ENCODE measurements at regions not wholly inside any gene's neighbourhood (a gene's known extent, or its start where the extent isn't known, plus 50 kb on each side); places are given as distances from the start of the nearest gene placed in this dataset.

DNA sequence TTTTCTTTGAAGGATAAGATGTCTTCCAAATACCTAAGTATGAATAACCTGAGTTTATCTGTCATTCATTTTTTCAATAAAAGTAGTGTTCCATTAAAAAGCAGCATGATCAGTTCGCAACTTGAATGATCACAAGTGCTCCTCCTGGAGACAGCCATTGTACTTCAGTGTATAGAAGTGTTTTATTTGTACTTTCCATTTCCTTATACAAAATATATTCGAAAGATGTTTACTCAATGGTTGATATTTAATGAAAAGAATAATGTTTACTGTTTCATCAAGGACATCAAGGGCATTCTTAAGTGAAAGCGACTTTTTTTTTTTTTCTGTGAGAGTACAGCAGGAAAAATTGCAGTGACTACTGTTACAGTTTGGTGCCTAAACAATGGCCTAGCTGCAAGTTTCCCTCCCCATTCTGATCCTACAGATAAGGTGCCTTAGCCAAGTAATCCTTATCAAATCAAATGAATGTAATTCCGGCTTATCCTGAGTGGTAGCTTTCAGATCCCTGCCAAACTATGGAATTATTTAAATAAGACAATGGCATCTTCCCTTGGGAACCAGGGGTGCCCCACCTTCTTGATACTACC is 69.0 kb upstream of the IL15 start:
- TF ChIP-seq POLR2A (IDR thresholded peaks at IDR 0.05), result no peak
- no peak for DNase-seq (ENCODE audit: low spot score in 2 of 2)
- WGBS, 2 donors, result 91 to 96% methylated on average over 4 of the region's 4 CpGs
- H3K36me3 ChIP-seq, result no peaks in the 10 kb centered on the region
- H3K27ac ChIP-seq, result no peak overlapping the region
- H3K27me3 ChIP-seq, result no peaks in the 10 kb centered on the region
- H3K4me1 ChIP-seq, result no peaks in the 10 kb centered on the region
- no peaks in the 10 kb centered on the region for H3K9me3 ChIP-seq
- no peak overlapping the region for H3K4me3 ChIP-seq

GRCh38 chr4:141569141-141569540 is 67.2 kb upstream of the IL15 start:
- no peak overlapping the region for H3K27ac ChIP-seq
- no peaks in the 10 kb centered on the region for H3K4me1 ChIP-seq
- H3K27me3 ChIP-seq, result no peaks in the 10 kb centered on the region
- TF ChIP-seq POLR2A (IDR thresholded peaks at IDR 0.05), result no peak
- no peak for TF ChIP-seq CTCF (IDR thresholded peaks at IDR 0.05)
- H3K9me3 ChIP-seq, result no peaks in the 10 kb centered on the region
- no peak for DNase-seq (ENCODE audit: low spot score in 2 of 2)
- H3K36me3 ChIP-seq, result no peaks in the 10 kb centered on the region
- WGBS, 2 donors, result 36 to 42% methylated on average over 2 of the region's 2 CpGs
- no peak overlapping the region for H3K4me3 ChIP-seq

DNA sequence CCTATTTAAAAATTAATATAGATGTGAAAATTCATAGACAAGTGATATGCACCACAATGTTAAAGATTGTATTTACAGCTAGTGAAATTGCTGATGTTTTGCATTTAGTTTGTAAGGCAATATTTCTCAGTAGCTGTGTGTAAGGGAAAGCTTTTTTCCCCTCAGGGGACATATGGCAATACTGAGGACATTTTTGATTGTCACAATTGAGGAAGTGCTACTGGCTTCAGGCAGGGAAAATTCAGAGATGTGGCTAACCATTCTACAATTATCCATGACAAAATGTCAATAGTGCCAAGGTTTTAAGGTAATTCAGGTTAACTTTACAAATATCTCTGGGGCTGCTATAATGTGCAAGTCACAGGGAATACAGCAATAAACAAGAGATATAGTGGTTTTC is 66.1 kb upstream of the IL15 start:
- no peaks in the 10 kb centered on the region for H3K27me3 ChIP-seq
- no peaks in the 10 kb centered on the region for H3K4me1 ChIP-seq
- DNase-seq (ENCODE audit: low spot score in 2 of 2), result no peak

DNA sequence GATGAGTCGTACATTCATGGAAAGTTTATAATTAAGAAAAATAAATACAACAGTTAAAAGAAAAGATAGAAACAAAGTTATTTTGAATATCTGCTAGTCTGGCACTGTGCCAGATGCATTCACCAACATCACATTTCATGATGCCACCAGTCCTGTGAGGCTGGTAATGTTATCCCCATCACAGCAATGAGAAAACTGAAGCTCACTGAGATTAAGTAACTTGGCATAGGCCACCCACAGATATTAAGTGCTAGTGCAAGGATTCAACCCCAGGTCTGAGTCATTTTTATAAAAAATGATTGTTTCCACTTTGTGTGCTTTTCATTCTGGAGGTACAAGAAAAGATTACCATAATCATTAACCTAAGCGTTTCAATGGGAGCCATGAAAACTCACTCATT is 65.0 kb upstream of the IL15 start:
- H3K9me3 ChIP-seq, result no peaks in the 10 kb centered on the region
- H3K36me3 ChIP-seq, result no peaks in the 10 kb centered on the region
- H3K27me3 ChIP-seq, result no peaks in the 10 kb centered on the region
- H3K4me1 ChIP-seq, result no peaks in the 10 kb centered on the region
- DNase-seq (ENCODE audit: low spot score in 2 of 2), result no peak
- no peak overlapping the region for H3K4me3 ChIP-seq
- H3K27ac ChIP-seq, result no peak overlapping the region
- 77 to 79% methylated on average over 2 of the region's 2 CpGs for WGBS, 2 donors
- TF ChIP-seq CTCF (IDR thresholded peaks at IDR 0.05) (no peak), EP300 (IDR thresholded peaks at IDR 0.05) (no peak), POLR2A (IDR thresholded peaks at IDR 0.05) (no peak)

More for the DNA sequence above, 66.1 kb upstream of the IL15 start:
- Histone ChIP-seq H3K27ac (no peak overlapping the region), H3K4me3 (no peak overlapping the region), H3K9me3 (no peaks in the 10 kb centered on the region), H3K36me3 (no peaks in the 10 kb centered on the region)
- TF ChIP-seq POLR2A (IDR thresholded peaks at IDR 0.05), result no peak
- TF ChIP-seq CTCF (IDR thresholded peaks at IDR 0.05), result no peak
- no peak for TF ChIP-seq EP300 (IDR thresholded peaks at IDR 0.05)

DNA sequence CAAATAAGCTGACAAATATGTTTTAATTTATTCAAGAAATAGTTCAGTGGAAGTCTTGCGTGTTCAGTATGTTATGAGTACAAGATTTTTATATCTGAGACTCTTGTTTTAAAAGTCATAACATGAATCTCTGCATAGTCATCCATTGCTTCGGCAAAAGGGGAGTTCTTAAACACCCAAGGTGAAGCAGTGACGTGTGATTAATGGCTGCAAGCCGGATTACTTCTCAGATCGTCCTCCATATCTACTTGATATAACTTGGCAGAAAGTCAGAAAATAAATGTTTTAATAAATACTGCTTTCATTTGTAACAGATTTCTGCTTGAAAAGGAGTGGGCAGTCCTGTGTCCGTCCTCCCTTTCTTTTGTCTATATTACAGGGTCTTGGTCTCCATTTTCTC is 64.6 kb upstream of the IL15 start:
- H3K27ac ChIP-seq, result no peak overlapping the region
- no peaks in the 10 kb centered on the region for H3K4me1 ChIP-seq
- H3K9me3 ChIP-seq, result no peaks in the 10 kb centered on the region
- TF ChIP-seq POLR2A (IDR thresholded peaks at IDR 0.05), result no peak
- no peak for TF ChIP-seq CTCF (IDR thresholded peaks at IDR 0.05)
- no peak for TF ChIP-seq EP300 (IDR thresholded peaks at IDR 0.05)
- H3K27me3 ChIP-seq, result no peaks in the 10 kb centered on the region
- H3K36me3 ChIP-seq, result no peaks in the 10 kb centered on the region
- H3K4me3 ChIP-seq, result no peak overlapping the region
- 83 to 87% methylated on average over 6 of the region's 6 CpGs for WGBS, 2 donors
- no peak for DNase-seq (ENCODE audit: low spot score in 2 of 2)

DNA sequence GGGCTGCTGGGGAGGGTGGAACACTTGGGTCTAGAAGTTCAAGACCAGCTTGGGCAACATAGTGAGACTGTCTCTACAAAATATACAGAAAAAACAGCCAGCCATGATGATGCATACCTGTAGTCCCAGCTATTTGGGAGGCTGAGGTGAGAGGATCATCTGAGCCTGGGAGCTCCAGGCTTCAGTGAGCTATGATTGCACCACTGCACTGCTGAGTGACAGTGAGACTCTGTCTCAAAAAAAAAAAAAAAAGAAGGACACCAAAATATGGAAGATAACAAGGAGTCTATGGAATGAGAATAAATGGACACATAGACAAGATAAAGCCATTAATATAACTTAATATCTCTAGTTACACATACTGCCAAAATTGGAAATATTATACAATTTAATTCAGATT is 62.7 kb upstream of the IL15 start:
- DNase-seq (ENCODE audit: low spot score in 2 of 2), result no peak
- Histone ChIP-seq H3K36me3 (no peaks in the 10 kb centered on the region), H3K4me1 (no peaks in the 10 kb centered on the region), H3K27ac (no peak overlapping the region), H3K9me3 (no peaks in the 10 kb centered on the region), H3K4me3 (no peak overlapping the region), H3K27me3 (no peaks in the 10 kb centered on the region)
- no peak for TF ChIP-seq CTCF (IDR thresholded peaks at IDR 0.05)
- TF ChIP-seq POLR2A (IDR thresholded peaks at IDR 0.05), result no peak
- no peak for TF ChIP-seq EP300 (IDR thresholded peaks at IDR 0.05)

Measured in tibial nerve (tissue), 4 donors.